T-helper 1 cell treated with Interleukin-12 subunit alpha and Interleukin-12 subunit beta and Interleukin-4 antibody, amounts not matched to agents 30 ng/mL and 1 ng/mL, for 36 hours (primary cell): ENCODE measurements at regions not wholly inside any gene's neighbourhood (a gene's known extent, or its start where the extent isn't known, plus 50 kb on each side); places are given as distances from the start of the nearest gene placed in this dataset.

Experiments
- intact Hi-C: fragments of 100-400 bp; cut with micrococcal nuclease; formaldehyde crosslinking; loops from one replicate; pipeline ENCODE4 v1.15.1; 2024

- intact Hi-C loops = no loop called here
These were observed 192.7 kb upstream of the ATP2B1 start for GRCh38 chr12:89901319-89901718.

GRCh38 chr12:89899651-89900050, 191.0 kb upstream of the ATP2B1 start:
- intact Hi-C loops = no loop called here

- intact Hi-C loops = no loop called here
These were observed 187.0 kb upstream of the ATP2B1 start for GRCh38 chr12:89895591-89895990.

GRCh38 chr12:89895101-89895500, 186.5 kb upstream of the ATP2B1 start:
- intact Hi-C loops = no loop called here

- intact Hi-C loops = no loop called here
These were observed 185.5 kb upstream of the ATP2B1 start for GRCh38 chr12:89893972-89894706.

GRCh38 chr12:89892436-89892835, 183.8 kb upstream of the ATP2B1 start:
- intact Hi-C loops = no loop called here

- intact Hi-C loops = no loop called here
These were observed 183.3 kb upstream of the ATP2B1 start for GRCh38 chr12:89891933-89892332.

GRCh38 chr12:89890161-89890560, 181.5 kb upstream of the ATP2B1 start:
- intact Hi-C loops = no loop called here

- intact Hi-C loops = no loop called here
These were observed 180.4 kb upstream of the ATP2B1 start for GRCh38 chr12:89889062-89889461.

- intact Hi-C loops = loop anchor here (5.0 kb wide), 3 partner anchors 207 to 638 kb away; partner anchors contain the start of gene POC1B
These were observed 176.3 kb upstream of the ATP2B1 start for GRCh38 chr12:89884952-89885351.

- intact Hi-C loops = loop anchor here (5.0 kb wide), 3 partner anchors 208 to 637 kb away; partner anchors contain the start of gene POC1B
These were observed 175.8 kb upstream of the ATP2B1 start for GRCh38 chr12:89884416-89884898.

- intact Hi-C loops = loop anchor here (5.0 kb wide), 3 partner anchors 208 to 637 kb away; partner anchors contain the start of gene POC1B
These were observed 175.2 kb upstream of the ATP2B1 start for GRCh38 chr12:89883630-89884389.

GRCh38 chr12:89882792-89883191, 174.2 kb upstream of the ATP2B1 start:
- intact Hi-C loops = loop anchor here (5.0 kb wide), 3 partner anchors 210 to 635 kb away; partner anchors contain the start of gene POC1B

- intact Hi-C loops = loop anchor here (5.0 kb wide), 3 partner anchors 210 to 635 kb away; partner anchors contain the start of gene POC1B
These were observed 173.4 kb upstream of the ATP2B1 start for GRCh38 chr12:89882050-89882449.

- intact Hi-C loops = loop anchor here (1.0 to 5.0 kb wide), 10 partner anchors 11 to 634 kb away; partner anchors contain the start of gene POC1B
These were observed 172.2 kb upstream of the ATP2B1 start for GRCh38 chr12:89880690-89881350.

GRCh38 chr12:89879766-89880165, 171.1 kb upstream of the ATP2B1 start:
- intact Hi-C loops = loop anchor here (1.0 to 5.0 kb wide), 10 partner anchors 9 to 632 kb away; partner anchors contain the start of gene POC1B

- intact Hi-C loops = no loop called here
These were observed 170.3 kb upstream of the ATP2B1 start for GRCh38 chr12:89878950-89879349.

GRCh38 chr12:89878327-89878726, 169.7 kb upstream of the ATP2B1 start:
- intact Hi-C loops = no loop called here

GRCh38 chr12:89877671-89878070, 169.0 kb upstream of the ATP2B1 start:
- intact Hi-C loops = no loop called here

GRCh38 chr12:89877136-89877535, 168.5 kb upstream of the ATP2B1 start:
- intact Hi-C loops = no loop called here

- intact Hi-C loops = no loop called here
These were observed 167.2 kb upstream of the ATP2B1 start for GRCh38 chr12:89875809-89876208.
